NCI-H2081 (cell line): ENCODE measurements at regions not wholly inside any gene's neighbourhood (a gene's known extent, or its start where the extent isn't known, plus 50 kb on each side); places are given as distances from the start of the nearest gene placed in this dataset.

Experiments used
- DNase-seq, 2 experiments: peaks; one replicate each; lab custom pipeline; 2025; lab: John Stamatoyannopoulos, UW

DNA sequence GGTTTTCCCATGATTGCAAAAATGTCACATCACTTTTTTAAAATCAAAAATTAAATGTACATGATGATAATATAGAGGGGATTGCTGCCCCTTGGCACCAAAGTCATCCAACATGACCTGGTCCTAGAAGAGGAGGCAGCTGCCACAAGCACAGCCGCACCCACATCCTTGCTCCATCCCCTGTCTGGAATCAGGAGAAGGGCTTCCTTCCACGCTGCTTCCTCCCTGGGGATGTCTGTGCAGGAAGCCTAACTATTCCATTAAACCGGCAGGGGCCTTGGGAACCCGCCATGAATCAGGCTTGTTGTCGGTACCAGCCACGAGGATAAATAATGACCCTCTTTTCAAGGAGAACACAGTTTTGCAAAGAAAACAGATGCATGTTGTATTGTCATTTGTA is 68.7 kb upstream of the AJAP1 start:
- no peak for DNase-seq

DNA sequence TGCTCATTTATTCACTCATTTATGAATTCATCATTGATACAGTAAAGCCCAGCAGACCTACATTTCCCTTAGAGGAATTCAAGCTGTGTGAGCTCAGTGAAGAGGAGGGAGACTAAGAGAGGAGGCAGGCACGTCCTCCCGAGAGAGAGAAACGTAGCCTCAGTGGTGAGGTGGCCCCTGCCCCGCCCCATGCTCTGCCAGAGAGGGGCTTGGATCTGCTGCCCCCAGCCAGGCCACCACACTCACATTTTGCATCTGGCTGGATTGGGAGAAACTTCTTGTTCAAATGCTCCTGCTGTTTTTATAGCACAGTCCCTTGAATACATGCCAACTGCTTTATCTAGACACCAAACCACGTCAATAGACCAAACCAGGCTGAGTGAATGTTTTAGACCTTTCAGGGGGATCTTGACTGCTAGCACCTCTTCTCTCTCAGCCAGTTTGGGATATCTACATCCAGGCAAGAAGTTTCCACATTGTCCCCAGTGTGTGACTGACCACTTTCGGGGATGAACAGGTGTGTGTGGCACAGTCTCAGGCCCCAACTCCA is 67.7 kb upstream of the AJAP1 start:
- DNase-seq = no peak

DNA sequence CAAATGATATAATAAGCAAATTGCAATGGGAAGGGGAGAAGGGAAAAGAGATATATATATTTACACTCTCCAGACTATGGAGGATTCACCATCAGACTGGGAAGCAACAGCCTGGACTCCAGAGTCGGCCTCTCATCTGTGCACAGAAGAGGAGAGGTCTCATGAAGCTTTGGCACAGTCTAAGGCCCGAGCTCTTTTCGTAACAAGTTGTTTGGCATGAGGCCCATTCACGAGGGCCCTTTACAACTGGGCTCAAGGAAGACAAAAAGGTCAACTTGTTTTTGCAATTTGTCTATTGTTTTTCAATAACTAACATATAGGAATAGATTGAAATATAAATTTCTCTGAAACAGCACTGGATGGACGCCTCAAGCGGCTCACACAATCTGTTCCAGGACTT is 66.7 kb upstream of the AJAP1 start:
- no peak for DNase-seq

DNA sequence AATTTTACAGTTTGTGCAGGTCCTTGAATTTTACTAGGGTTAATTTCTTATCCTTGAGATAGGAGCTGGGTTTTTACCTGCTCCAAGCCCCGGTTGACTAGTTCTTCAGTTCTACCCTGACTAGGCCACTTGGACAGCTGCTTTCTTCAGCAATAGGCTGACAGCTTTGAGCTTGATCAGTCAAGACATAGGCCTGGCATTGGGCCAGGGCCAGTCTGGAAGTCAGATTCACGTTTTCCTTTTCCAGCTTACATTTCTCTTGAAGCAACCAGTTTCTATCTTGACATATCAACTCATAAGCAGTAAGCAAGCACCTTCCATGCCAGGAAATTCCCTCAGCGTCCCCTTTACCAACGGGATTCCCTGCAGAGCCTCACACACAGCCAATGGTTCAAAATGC is 63.7 kb upstream of the AJAP1 start:
- DNase-seq = no peak

DNA sequence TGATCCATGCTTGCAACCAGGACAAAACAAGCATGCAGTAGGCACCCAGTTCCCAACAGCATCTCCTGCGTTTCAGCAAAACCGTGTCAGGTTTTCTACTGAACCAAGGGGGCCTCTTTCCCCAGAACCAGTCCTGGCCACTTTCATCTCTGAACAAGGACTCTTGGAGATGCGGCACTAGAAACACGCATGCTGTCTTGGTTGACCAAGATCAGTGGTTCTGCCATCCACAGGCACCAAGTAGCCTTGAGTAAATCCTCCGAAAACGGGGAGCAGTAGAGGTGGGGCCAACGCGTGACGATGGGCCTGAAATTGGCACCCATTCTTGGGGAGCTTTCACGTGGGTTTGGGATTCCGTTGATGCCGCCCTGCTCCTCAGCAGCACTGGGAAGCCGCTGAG is 62.5 kb upstream of the AJAP1 start:
- no peak for DNase-seq

- no peak for DNase-seq
Measured at GRCh38 chr1:4593106-4593505, 61.3 kb upstream of the AJAP1 start.

- no peak for DNase-seq
Measured at GRCh38 chr1:4594286-4594991, 60.0 kb upstream of the AJAP1 start.

DNA sequence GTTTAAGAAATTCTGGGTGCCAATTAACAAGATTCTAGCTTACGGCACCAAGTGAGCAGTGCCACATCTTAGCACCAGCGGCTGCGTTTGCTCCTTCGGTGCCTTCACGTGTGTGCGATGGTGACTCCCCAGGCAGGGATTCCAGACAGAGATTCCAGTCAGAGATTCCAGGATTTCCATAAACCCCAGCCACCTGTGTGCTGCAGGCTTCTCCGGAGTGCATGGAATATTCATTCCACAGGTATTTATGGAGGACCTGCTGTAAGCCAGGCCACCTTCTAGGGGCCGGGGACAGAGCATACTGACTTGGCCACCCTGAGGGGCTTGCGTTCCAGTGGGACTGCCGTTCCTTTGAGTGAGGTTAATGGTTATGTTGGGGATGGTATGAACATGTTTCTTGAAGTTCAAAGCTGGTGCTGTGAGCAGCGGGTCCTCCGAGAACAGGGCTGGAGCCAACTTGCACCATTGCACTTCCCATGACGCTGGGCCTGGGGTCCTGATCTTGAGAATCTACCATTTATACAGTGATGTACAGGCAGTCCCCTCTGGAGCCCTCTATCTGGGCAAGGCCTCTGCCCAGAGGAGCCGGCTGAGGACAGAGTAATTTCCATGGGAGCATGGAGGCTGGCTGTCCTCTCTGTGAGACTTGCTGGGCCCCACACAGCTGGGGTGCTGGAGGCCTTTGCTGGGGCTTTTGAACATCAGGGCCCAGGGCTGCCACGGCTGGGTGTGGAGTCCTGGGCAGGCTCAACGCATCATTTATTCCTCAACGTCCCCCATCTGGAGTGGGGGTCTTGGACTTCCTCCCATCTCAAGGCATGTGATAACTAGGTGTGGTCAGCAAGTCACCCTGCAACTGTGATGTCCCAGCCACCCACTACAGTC is 58.8 kb upstream of the AJAP1 start:
- DNase-seq = no peak

DNA sequence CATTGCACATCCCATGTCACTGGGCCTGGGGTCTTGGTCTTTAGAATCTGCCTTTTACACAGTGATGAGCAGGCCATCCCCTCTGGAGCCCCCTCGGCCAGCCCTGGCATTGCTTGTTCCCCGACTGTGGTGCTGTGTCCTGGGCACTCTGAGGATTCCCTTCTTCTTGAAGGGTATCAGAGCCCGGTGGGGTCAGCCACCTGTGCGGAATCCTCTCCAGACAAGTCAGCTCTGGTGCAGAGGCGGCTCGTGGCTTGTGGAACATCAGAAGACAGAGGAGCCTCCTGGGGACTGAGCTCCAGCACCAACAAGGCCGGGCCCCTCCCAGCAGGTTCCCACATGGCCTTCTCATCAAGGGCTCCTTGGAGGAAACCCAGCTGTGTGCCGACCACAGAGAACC is 57.9 kb upstream of the AJAP1 start:
- no peak for DNase-seq

DNA sequence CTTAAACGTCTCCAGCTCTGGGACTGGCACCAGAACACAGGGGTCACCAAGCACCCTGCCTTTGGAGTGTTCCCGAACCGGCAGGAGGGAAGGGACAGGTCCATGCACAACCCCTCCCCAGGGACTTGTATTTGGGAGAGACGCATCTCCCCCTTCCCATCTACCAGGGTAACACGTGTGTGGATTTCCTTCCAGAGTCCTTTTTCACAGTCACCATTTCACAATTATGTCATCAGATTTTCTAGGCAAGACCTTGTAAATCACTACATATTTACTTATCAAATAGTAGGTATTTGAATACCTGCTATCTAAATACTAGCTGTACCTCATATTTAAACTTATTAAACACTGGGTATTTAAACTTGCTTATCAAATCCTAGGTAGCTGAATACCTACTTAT is 57.4 kb upstream of the AJAP1 start:
- DNase-seq = no peak

- DNase-seq = no peak
Measured at GRCh38 chr1:4598561-4598960, 55.8 kb upstream of the AJAP1 start.

GRCh38 chr1:4599521-4599920 is 54.9 kb upstream of the AJAP1 start:
- no peak for DNase-seq

GRCh38 chr1:4599951-4600481 is 54.4 kb upstream of the AJAP1 start:
- no peak for DNase-seq

DNA sequence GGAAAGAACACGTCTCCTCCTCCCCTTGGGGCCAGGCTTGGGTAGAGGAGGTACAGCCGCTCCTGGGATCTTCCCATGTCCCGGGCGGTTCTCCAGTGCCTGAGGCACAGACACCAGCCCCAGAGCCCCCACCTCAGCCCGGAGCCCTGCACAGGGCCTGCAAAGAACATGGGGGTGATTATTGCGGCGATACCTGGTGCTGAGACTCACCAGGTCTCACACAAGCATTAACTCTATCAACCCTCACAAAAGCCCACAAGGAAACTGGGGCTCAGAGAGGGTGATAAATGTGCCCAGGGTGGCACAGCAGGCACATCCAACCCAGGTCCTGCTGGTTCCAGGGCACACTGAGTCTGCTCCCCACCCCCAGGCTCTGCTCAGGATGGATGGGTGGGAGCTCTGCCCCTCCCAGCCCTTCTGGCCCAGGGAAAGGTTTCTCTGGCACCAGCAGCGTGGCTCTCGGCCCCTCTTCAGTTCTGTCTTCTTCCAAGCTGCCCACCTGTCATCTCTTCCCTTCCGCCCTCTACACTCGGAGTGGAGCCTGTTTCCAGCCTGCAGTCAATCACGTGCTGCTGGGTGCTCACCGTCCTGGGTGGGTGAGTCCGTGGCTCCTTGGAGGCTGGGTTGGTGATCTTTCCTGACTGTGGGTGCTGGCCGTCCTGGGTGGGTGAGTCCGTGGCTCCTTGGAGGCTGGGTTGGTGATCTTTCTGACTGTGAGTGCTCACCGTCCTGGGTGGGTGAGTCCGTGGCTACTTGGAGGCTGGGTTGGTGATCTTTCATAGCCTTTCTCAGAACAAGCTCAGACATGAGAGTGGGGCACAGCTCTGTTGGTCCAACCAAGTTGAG is 53.6 kb upstream of the AJAP1 start:
- DNase-seq = no peak

DNA sequence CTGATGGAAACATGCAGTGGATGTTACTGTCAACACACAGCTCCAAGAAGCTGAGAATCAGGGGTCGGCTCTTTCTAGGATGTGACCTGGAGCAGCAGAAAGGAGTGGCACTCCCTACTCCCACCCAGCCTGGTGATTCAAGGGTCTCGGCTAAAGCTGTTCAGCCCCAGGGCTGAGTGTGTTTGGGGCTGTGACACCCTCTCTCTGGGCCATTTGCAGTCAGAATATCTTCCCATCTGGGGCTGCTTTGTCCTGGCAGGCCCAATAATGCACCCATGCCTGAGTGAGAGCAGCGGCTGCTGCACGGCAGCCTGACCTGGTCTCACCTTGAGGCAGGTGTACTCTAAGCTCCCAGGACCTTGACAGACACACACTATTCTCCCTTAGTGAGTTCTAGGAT is 52.5 kb upstream of the AJAP1 start:
- no peak for DNase-seq

- DNase-seq = no peak
Measured at GRCh38 chr1:4602462-4603294, 51.7 kb upstream of the AJAP1 start.

DNA sequence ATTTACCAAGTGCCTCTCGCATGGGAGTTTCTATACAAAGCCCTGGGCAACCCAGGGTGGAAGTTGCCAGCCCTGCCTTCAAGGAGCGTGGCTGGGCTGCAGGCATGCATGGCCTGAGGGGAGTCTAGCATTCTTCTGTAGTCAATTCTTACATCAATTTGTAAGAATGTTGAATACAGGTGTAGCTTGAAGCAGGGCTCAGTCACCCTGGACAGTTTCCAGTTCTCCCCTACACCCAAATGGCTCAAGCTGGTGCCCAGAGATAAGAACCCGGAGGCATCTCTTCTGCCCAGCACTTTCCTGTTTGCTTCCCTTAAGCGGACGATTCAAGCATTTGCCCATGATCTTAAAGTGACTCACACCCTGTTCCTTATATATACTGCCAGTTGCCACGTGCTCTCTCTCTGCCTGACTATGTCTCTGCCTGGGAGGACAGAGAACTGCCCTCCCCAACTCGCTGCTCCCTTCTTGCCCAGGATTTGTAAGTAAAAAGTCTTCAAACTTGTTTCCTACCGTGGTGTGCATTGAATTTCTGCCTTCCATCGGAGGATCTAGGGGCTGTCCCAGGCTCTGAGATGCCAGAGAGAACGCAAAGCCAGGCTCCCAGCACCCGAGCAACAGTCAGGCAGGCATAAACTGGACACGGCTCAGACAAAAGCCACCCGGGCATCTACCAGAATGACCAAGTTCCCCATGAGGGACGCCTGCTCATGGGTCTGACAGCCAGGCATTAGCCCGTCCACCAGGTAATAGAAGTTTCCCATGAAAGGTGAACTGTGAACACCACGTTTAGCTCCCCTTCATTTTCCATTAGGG is 50.9 kb upstream of the AJAP1 start:
- DNase-seq = no peak
